ENCODE measurements at regions not wholly inside any gene's neighbourhood (a gene's known extent, or its start where the extent isn't known, plus 50 kb on each side); places are given as distances from the start of the nearest gene placed in this dataset.

DNA sequence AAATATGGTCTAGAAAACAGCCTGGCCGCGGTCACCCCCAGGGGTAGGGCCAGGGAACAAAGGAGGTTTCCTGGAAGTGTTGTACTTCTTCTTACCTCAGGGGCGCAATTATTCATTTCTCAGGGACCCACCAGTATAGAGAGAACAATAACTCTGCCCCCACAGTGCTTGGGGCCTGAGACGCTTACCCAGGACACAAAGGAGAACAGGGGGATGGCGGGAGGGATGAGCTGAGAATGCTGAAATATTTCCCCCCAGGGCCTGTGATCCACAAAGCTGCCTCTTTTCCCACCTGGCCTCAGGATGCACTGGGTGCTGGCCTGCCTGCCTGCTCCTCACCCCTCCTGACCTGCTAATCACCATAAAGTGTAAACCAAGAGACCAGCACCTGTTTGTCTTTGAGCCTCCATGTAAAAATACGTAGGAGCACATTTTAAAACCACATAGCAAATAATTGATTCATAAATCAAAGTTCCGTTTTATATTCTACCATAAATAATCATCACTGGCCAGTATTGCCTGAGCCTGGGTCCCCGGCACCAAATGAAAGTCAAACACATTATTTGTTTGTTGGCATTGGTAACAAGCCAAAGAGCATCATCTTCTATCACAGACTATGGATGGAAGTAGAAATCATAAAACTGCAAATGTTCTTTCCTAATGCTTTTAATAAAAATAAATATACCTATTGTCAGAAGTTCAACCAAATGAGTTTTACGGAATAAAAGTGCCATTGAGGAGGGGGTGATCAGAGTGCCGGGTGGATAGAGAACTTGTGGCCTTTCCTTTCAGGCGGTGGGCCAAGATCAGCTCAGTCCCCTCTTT lies 67.3 kb upstream of the RMDN2 start:
- TF ChIP-seq, protein P1, sequence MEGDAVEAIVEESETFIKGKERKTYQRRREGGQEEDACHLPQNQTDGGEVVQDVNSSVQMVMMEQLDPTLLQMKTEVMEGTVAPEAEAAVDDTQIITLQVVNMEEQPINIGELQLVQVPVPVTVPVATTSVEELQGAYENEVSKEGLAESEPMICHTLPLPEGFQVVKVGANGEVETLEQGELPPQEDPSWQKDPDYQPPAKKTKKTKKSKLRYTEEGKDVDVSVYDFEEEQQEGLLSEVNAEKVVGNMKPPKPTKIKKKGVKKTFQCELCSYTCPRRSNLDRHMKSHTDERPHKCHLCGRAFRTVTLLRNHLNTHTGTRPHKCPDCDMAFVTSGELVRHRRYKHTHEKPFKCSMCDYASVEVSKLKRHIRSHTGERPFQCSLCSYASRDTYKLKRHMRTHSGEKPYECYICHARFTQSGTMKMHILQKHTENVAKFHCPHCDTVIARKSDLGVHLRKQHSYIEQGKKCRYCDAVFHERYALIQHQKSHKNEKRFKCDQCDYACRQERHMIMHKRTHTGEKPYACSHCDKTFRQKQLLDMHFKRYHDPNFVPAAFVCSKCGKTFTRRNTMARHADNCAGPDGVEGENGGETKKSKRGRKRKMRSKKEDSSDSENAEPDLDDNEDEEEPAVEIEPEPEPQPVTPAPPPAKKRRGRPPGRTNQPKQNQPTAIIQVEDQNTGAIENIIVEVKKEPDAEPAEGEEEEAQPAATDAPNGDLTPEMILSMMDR (IDR thresholded peaks at IDR 0.05): no peak
- TF ChIP-seq POLR2A (IDR thresholded peaks at IDR 0.05): no peak

Data from esophagus squamous epithelium (tissue), 4 donors.